ENCODE measurements at regions not wholly inside any gene's neighbourhood (a gene's known extent, or its start where the extent isn't known, plus 50 kb on each side); places are given as distances from the start of the nearest gene placed in this dataset.

- POLR2A ChIA-PET: no interaction called here
- BruUV-seq (replicated peaks): no TSS peak
- Mint-ChIP-seq H3K27me3 (ENCODE audit: insufficient read depth, unreplicated experiment) (peaks cover 77% of the 10 kb centered on the region), H3K36me3 (ENCODE audit: insufficient read depth, unreplicated experiment) (no peaks in the 10 kb centered on the region), H3K27ac (ENCODE audit: low read depth, unreplicated experiment) (no peak overlapping the region), H3K4me1 (ENCODE audit: insufficient read depth, unreplicated experiment) (no peaks in the 10 kb centered on the region), H3K9me3 (ENCODE audit: unreplicated experiment) (no peaks in the 10 kb centered on the region), H3K4me3 (ENCODE audit: unreplicated experiment) (no peak overlapping the region)
- no peak for TF ChIP-seq CTCF (IDR thresholded peaks at IDR 0.05; ENCODE audit: unreplicated experiment)
- intact Hi-C loops (cut with micrococcal nuclease): no loop called here
- no peak for DNase-seq (ENCODE audit: unreplicated experiment)
- CTCF ChIA-PET: no interaction called here
Measured at GRCh38 chr20:60867589-60867988, 384.5 kb upstream of the CDH4 start.

GRCh38 chr20:60868316-60868891, 383.7 kb upstream of the CDH4 start:
- no peak for DNase-seq (ENCODE audit: unreplicated experiment)
- intact Hi-C loops (cut with micrococcal nuclease): no loop called here
- ChIA-PET CTCF (interaction anchor here (0.5 kb wide), 1 partner anchor 361 kb away, joined by 3 read pairs; no protein-coding TSS in a partner anchor), POLR2A (no interaction called here)
- no peak overlapping the region for H3K4me3 Mint-ChIP-seq (ENCODE audit: unreplicated experiment)
- no peak for TF ChIP-seq CTCF (IDR thresholded peaks at IDR 0.05; ENCODE audit: unreplicated experiment)
- H3K36me3 Mint-ChIP-seq (ENCODE audit: insufficient read depth, unreplicated experiment): no peaks in the 10 kb centered on the region
- BruUV-seq (replicated peaks): no TSS peak
- H3K9me3 Mint-ChIP-seq (ENCODE audit: unreplicated experiment): no peaks in the 10 kb centered on the region
- H3K27ac Mint-ChIP-seq (ENCODE audit: low read depth, unreplicated experiment): no peak overlapping the region
- H3K27me3 Mint-ChIP-seq (ENCODE audit: insufficient read depth, unreplicated experiment): peaks cover 70% of the 10 kb centered on the region
- no peaks in the 10 kb centered on the region for H3K4me1 Mint-ChIP-seq (ENCODE audit: insufficient read depth, unreplicated experiment)

GRCh38 chr20:60869087-60869486, 383.0 kb upstream of the CDH4 start:
- no peak for DNase-seq (ENCODE audit: unreplicated experiment)
- Mint-ChIP-seq H3K4me3 (ENCODE audit: unreplicated experiment) (no peak overlapping the region), H3K36me3 (ENCODE audit: insufficient read depth, unreplicated experiment) (no peaks in the 10 kb centered on the region), H3K4me1 (ENCODE audit: insufficient read depth, unreplicated experiment) (no peaks in the 10 kb centered on the region), H3K27ac (ENCODE audit: low read depth, unreplicated experiment) (no peak overlapping the region), H3K27me3 (ENCODE audit: insufficient read depth, unreplicated experiment) (peaks cover 63% of the 10 kb centered on the region), H3K9me3 (ENCODE audit: unreplicated experiment) (no peaks in the 10 kb centered on the region)
- no TSS peak for BruUV-seq (replicated peaks)
- no peak for TF ChIP-seq CTCF (IDR thresholded peaks at IDR 0.05; ENCODE audit: unreplicated experiment)
- ChIA-PET POLR2A (no interaction called here), CTCF (interaction anchor here (0.5 kb wide), 1 partner anchor 360 kb away, joined by 3 read pairs; no protein-coding TSS in a partner anchor)
- intact Hi-C loops (cut with micrococcal nuclease): no loop called here

DNA sequence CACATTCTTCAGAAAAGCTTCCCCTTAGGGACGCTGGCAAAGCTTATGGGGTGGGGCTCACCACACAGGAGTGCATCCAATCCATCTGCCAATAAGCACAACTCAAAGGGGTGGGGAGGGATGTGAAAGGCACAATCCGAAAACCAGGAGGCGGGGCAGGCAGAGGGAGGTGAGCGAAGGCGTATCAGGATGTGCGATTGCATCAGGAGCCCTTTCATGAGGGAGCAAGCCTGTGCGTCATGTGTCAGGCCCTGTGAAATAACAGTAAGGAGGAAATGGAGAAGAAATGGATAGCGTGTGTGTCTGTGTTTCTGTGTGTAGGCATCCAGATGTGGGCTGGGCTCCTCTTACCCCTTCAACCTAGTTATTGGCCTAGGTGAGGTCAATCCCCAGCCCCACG, 382.4 kb upstream of the CDH4 start:
- H3K4me3 Mint-ChIP-seq (ENCODE audit: unreplicated experiment): no peak overlapping the region
- DNase-seq (ENCODE audit: unreplicated experiment): no peak
- no peaks in the 10 kb centered on the region for H3K9me3 Mint-ChIP-seq (ENCODE audit: unreplicated experiment)
- CTCF ChIA-PET: interaction anchor here (2.0 kb wide), 1 partner anchor 18 kb away, joined by 8 read pairs; no protein-coding TSS in a partner anchor
- no TSS peak for BruUV-seq (replicated peaks)
- no peaks in the 10 kb centered on the region for H3K4me1 Mint-ChIP-seq (ENCODE audit: insufficient read depth, unreplicated experiment)
- TF ChIP-seq CTCF (IDR thresholded peaks at IDR 0.05; ENCODE audit: unreplicated experiment): no peak
- no peaks in the 10 kb centered on the region for H3K36me3 Mint-ChIP-seq (ENCODE audit: insufficient read depth, unreplicated experiment)
- POLR2A ChIA-PET: no interaction called here
- no peak overlapping the region for H3K27ac Mint-ChIP-seq (ENCODE audit: low read depth, unreplicated experiment)
- H3K27me3 Mint-ChIP-seq (ENCODE audit: insufficient read depth, unreplicated experiment): peaks cover 58% of the 10 kb centered on the region
- intact Hi-C loops (cut with micrococcal nuclease): no loop called here
